CD14-positive monocyte (primary cell): ENCODE measurements at regions not wholly inside any gene's neighbourhood (a gene's known extent, or its start where the extent isn't known, plus 50 kb on each side); places are given as distances from the start of the nearest gene placed in this dataset.

Experiments used
- DNase-seq, 3 donors: peaks; one replicate each; pipeline ENCODE4 v3.0.0-alpha.2; 2011 to 2022
- H2AFZ ChIP-seq: 2 replicates; pipeline ENCODE4 v1.6.0; 2012; ENCODE audit warnings: mild to moderate bottlenecking, low read depth, low read length, inconsistent platforms; ENCODE audit not compliant: insufficient read depth, poor library complexity, severe bottlenecking
- H3K27ac ChIP-seq, 2 donors: 1 replicate in 1 of 2; 2 replicates in 1 of 2; pipeline ENCODE4 v1.5.1; 2012 to 2013; ENCODE audit warnings: low read length in 2 of 2, control low read depth in 1 of 2, inconsistent platforms in 1 of 2, low read depth in 1 of 2, mild to moderate bottlenecking in 1 of 2
- H3K27me3 ChIP-seq, 2 donors: one replicate each; pipeline versions ENCODE4 v1.6.0 to v1.6.1; 2011 to 2013; ENCODE audit warnings: low read length in 2 of 2; ENCODE audit not compliant: control insufficient read depth in 2 of 2, insufficient read depth in 2 of 2
- H3K36me3 ChIP-seq, 2 donors: replicated peaks in 1 of 2; 1 replicate in 1 of 2; 2 replicates in 1 of 2; pipeline versions ENCODE4 v1.5.1 to v1.6.1; 2012 to 2013; ENCODE audit warnings: low read length in 2 of 2, control low read depth in 1 of 2, inconsistent platforms in 1 of 2, mild to moderate bottlenecking in 1 of 2; ENCODE audit not compliant: insufficient read depth in 2 of 2, control insufficient read depth in 1 of 2
- H3K4me1 ChIP-seq, 2 donors: 1 replicate in 1 of 2; 2 replicates in 1 of 2; pipeline versions ENCODE4 v1.5.1 to v1.6.1; 2012 to 2013; ENCODE audit warnings: low read length in 2 of 2, control low read depth in 1 of 2, inconsistent platforms in 1 of 2, mild to moderate bottlenecking in 1 of 2, moderate library complexity in 1 of 2; ENCODE audit not compliant: insufficient read depth in 2 of 2, control insufficient read depth in 1 of 2
- H3K4me2 ChIP-seq: replicated peaks from 2 replicates; pipeline ENCODE3; 2012; ENCODE audit warnings: low read length, moderate library complexity, mild to moderate bottlenecking; ENCODE audit not compliant: poor library complexity, severe bottlenecking; ENCODE audit errors: extremely low read depth
- H3K4me3 ChIP-seq, 3 experiments: fragments of 200-600 bp in 1 of 3; sonication (generic) in 1 of 3; replicated peaks in 1 of 3; 1 replicate in 2 of 3; 2 replicates in 1 of 3; pipeline ENCODE4 v1.5.1; 2011 to 2013; ENCODE audit warnings: low read length in 3 of 3, mild to moderate bottlenecking in 3 of 3, control low read depth in 2 of 3, low read depth in 2 of 3, inconsistent platforms in 1 of 3, moderate library complexity in 1 of 3
- H3K79me2 ChIP-seq: 2 replicates; pipeline ENCODE4 v1.6.0; 2012; ENCODE audit warnings: mild to moderate bottlenecking, control low read depth, inconsistent platforms, low read length, moderate library complexity; ENCODE audit not compliant: insufficient read depth
- H3K9ac ChIP-seq: 2 replicates; pipeline ENCODE4 v1.6.0; 2017; ENCODE audit warnings: low read length, mild to moderate bottlenecking; ENCODE audit not compliant: insufficient read depth, poor library complexity, severe bottlenecking
- H3K9me3 ChIP-seq, 2 donors: replicated peaks in 1 of 2; 1 replicate in 1 of 2; 2 replicates in 1 of 2; pipeline versions ENCODE4 v1.5.1 to v1.6.1; 2012 to 2013; ENCODE audit warnings: low read length in 2 of 2, control low read depth in 1 of 2; ENCODE audit not compliant: control insufficient read depth in 1 of 2, insufficient read depth in 1 of 2
- H4K20me1 ChIP-seq: 2 replicates; pipeline ENCODE4 v1.6.0; 2012; ENCODE audit warnings: mild to moderate bottlenecking, low read length, control low read depth, moderate library complexity; ENCODE audit not compliant: insufficient read depth
- H3K27ac Mint-ChIP-seq, 7 donors: one replicate each; pipeline ENCODE4 v1.8.0; 2020; ENCODE audit warnings: mild to moderate bottlenecking in 7 of 7, mixed read lengths in 7 of 7, moderate library complexity in 6 of 7, inconsistent platforms in 2 of 7
- H3K27me3 Mint-ChIP-seq, 3 donors: one replicate each; pipeline ENCODE4 v1.8.0; 2021 to 2022; ENCODE audit warnings: low read depth in 3 of 3, mild to moderate bottlenecking in 3 of 3, mixed read lengths in 3 of 3, moderate library complexity in 3 of 3, inconsistent platforms in 1 of 3
- H3K36me3 Mint-ChIP-seq, 2 donors: one replicate each; pipeline ENCODE4 v1.8.0; 2020; ENCODE audit warnings: mixed read lengths in 2 of 2, inconsistent platforms in 1 of 2, mild to moderate bottlenecking in 1 of 2
- H3K4me1 Mint-ChIP-seq: one replicate; pipeline ENCODE4 v1.8.0; 2020; ENCODE audit warnings: mild to moderate bottlenecking, mixed read lengths
- H3K4me3 Mint-ChIP-seq, 2 donors: one replicate each; pipeline ENCODE4 v1.8.0; 2020; ENCODE audit warnings: mild to moderate bottlenecking in 2 of 2, mixed read lengths in 2 of 2, moderate library complexity in 1 of 2
- H3K9me3 Mint-ChIP-seq, 7 donors: one replicate each; pipeline ENCODE4 v1.8.0; 2020 to 2022; ENCODE audit warnings: mixed read lengths in 7 of 7, mild to moderate bottlenecking in 6 of 7, moderate library complexity in 6 of 7, inconsistent platforms in 2 of 7
- CTCF ChIP-seq: fragments of 200-600 bp; IDR thresholded peaks from one replicate; pipeline ENCODE4 v1.8.0; 2022; ENCODE audit warnings: antibody characterized with exemption, mild to moderate bottlenecking
- WGBS: methylation state at CpG from one replicate; pipeline ENCODE4 v1.1.5; 2013; ENCODE audit warnings: missing lambda C conversion rate; ENCODE audit not compliant: insufficient coverage; 5-methylcytosine and 5-hydroxymethylcytosine counted together
- intact Hi-C, 2 donors: fragments of 100-400 bp; cut with micrococcal nuclease; formaldehyde crosslinking; loops; one replicate each; pipeline versions ENCODE4 v1.15.0 to v1.15.1; 2023

- H3K4me3 Mint-ChIP-seq, result no peak overlapping the region
- peaks cover 37% of the 10 kb centered on the region for H3K4me1 Mint-ChIP-seq
- H2AFZ ChIP-seq, result no peak overlapping the region
- peaks cover 0 to 2% (median 0%) of the 10 kb centered on the region in 3 donors for H3K27me3 Mint-ChIP-seq
- no peak overlapping the region for H3K4me2 ChIP-seq
- DNase-seq, result no peak
- no peak overlapping the region for H3K9ac ChIP-seq
- no peaks in the 10 kb centered on the region for H3K79me2 ChIP-seq
- intact Hi-C loops, result loop anchor here in 1 of 2 donors (10.0 kb wide), 2 partner anchors 55 to 575 kb away; no protein-coding TSS in a partner anchor
- no CpG with 5 or more reads among the region's 2 CpGs for WGBS
- H3K27me3 ChIP-seq, result no peaks in the 10 kb centered on the region
- no peaks in the 10 kb centered on the region for H3K9me3 Mint-ChIP-seq
- H3K36me3 ChIP-seq, result no peaks in the 10 kb centered on the region
- H4K20me1 ChIP-seq, result no peaks in the 10 kb centered on the region
- no peak overlapping the region for H3K4me3 ChIP-seq
- no peak overlapping the region for H3K27ac Mint-ChIP-seq
- H3K36me3 Mint-ChIP-seq, result no peaks in the 10 kb centered on the region
- H3K9me3 ChIP-seq, result no peaks in the 10 kb centered on the region
- peaks cover 25 to 30% of the 10 kb centered on the region in 2 donors for H3K4me1 ChIP-seq
- no peak overlapping the region for H3K27ac ChIP-seq
- TF ChIP-seq CTCF, result no peak
Observed at GRCh38 chr3:177350121-177350520, 152.8 kb upstream of the TBL1XR1 start.

GRCh38 chr3:177351206-177351605 lies 153.9 kb upstream of the TBL1XR1 start:
- Histone ChIP-seq H3K9ac (no peak overlapping the region), H3K27me3 (no peaks in the 10 kb centered on the region), H3K4me3 (no peak overlapping the region), H4K20me1 (no peaks in the 10 kb centered on the region), H3K4me2 (no peak overlapping the region), H2AFZ (no peak overlapping the region), H3K79me2 (no peaks in the 10 kb centered on the region), H3K27ac (no peak overlapping the region), H3K36me3 (no peaks in the 10 kb centered on the region), H3K4me1 (peaks cover 14 to 20% of the 10 kb centered on the region in 2 donors), H3K9me3 (no peaks in the 10 kb centered on the region)
- H3K27ac Mint-ChIP-seq, result no peak overlapping the region
- no peak for DNase-seq
- peaks cover 0 to 2% (median 0%) of the 10 kb centered on the region in 3 donors for H3K27me3 Mint-ChIP-seq
- intact Hi-C loops, result loop anchor here in 1 of 2 donors (10.0 kb wide), 2 partner anchors 56 to 574 kb away; no protein-coding TSS in a partner anchor
- H3K4me3 Mint-ChIP-seq, result no peak overlapping the region
- TF ChIP-seq CTCF, result no peak
- H3K4me1 Mint-ChIP-seq, result peaks cover 31% of the 10 kb centered on the region
- no peaks in the 10 kb centered on the region for H3K9me3 Mint-ChIP-seq
- H3K36me3 Mint-ChIP-seq, result no peaks in the 10 kb centered on the region
- no CpG with 5 or more reads among the region's 1 CpG for WGBS
